ENCODE measurements at regions not wholly inside any gene's neighbourhood (a gene's known extent, or its start where the extent isn't known, plus 50 kb on each side); places are given as distances from the start of the nearest gene placed in this dataset.

GRCh38 chr9:14981291-14981950, 71.2 kb upstream of the FREM1 start:
- peaks cover 0 to 4% (median 0%) of the 10 kb centered on the region in 4 donors for H3K4me1 ChIP-seq
- H3K36me3 ChIP-seq = no peaks in the 10 kb centered on the region
- H3K9me3 ChIP-seq = no peaks in the 10 kb centered on the region
- DNase-seq = no peak
- in situ Hi-C loops (cut with MboI; ENCODE audit: low pct_ligation_motif_present in 1 of 4, low pct_unique_long_range_greater_than_20kb in 1 of 4, low sequenced_read_pairs in 3 of 4) (no loop called here), intact Hi-C loops (cut with DNase I; ENCODE audit: low total_unique reads) (no loop called here)
- 43 to 48% methylated on average over 2 to 3 of the region's 3 CpGs for WGBS, 2 donors (ENCODE audit: low coverage in 1 of 2)
- H3K27me3 ChIP-seq = no peaks in the 10 kb centered on the region
- no peak overlapping the region for H3K27ac ChIP-seq
- no peak overlapping the region for H3K4me3 ChIP-seq
- TF ChIP-seq POLR2AphosphoS5 (IDR thresholded peaks at IDR 0.05) (no peak), POLR2A (IDR thresholded peaks at IDR 0.05) (no peak), EP300 (IDR thresholded peaks at IDR 0.05; ENCODE audit: low read depth) (no peak), CTCF (IDR thresholded peaks at IDR 0.05) (no peak)

- no peak for DNase-seq
- H3K9me3 ChIP-seq = no peaks in the 10 kb centered on the region
- no peaks in the 10 kb centered on the region for H3K4me1 ChIP-seq
- intact Hi-C loops (cut with DNase I; ENCODE audit: low total_unique reads) = no loop called here
- in situ Hi-C loops (cut with MboI; ENCODE audit: low pct_ligation_motif_present in 1 of 4, low pct_unique_long_range_greater_than_20kb in 1 of 4, low sequenced_read_pairs in 3 of 4) = no loop called here
- TF ChIP-seq POLR2AphosphoS5 (IDR thresholded peaks at IDR 0.05) (no peak), EP300 (IDR thresholded peaks at IDR 0.05; ENCODE audit: low read depth) (no peak), CTCF (IDR thresholded peaks at IDR 0.05) (no peak), POLR2A (IDR thresholded peaks at IDR 0.05) (no peak)
- WGBS, 2 donors (ENCODE audit: low coverage in 1 of 2) = 88 to 90% methylated on average over 10 to 49 of the region's 49 CpGs
- no peaks in the 10 kb centered on the region for H3K36me3 ChIP-seq
- no peaks in the 10 kb centered on the region for H3K27me3 ChIP-seq
- no peak overlapping the region for H3K27ac ChIP-seq
- no peak overlapping the region for H3K4me3 ChIP-seq
These were observed 68.1 kb upstream of the FREM1 start for GRCh38 chr9:14978022-14979000.

GRCh38 chr9:14967450-14968321, 57.5 kb upstream of the FREM1 start:
- in situ Hi-C loops (cut with MboI; ENCODE audit: low pct_ligation_motif_present in 1 of 4, low pct_unique_long_range_greater_than_20kb in 1 of 4, low sequenced_read_pairs in 3 of 4) (no loop called here), intact Hi-C loops (cut with DNase I; ENCODE audit: low total_unique reads) (no loop called here)
- Histone ChIP-seq H3K27me3 (no peaks in the 10 kb centered on the region), H3K27ac (no peak overlapping the region), H3K9me3 (no peaks in the 10 kb centered on the region), H3K4me3 (no peak overlapping the region), H3K4me1 (no peaks in the 10 kb centered on the region), H3K36me3 (no peaks in the 10 kb centered on the region)
- DNase-seq = no peak
- TF ChIP-seq EP300 (IDR thresholded peaks at IDR 0.05; ENCODE audit: low read depth) (no peak), CTCF (IDR thresholded peaks at IDR 0.05) (no peak), POLR2A (IDR thresholded peaks at IDR 0.05) (no peak), POLR2AphosphoS5 (IDR thresholded peaks at IDR 0.05) (no peak)
- WGBS, 2 donors (ENCODE audit: low coverage in 1 of 2) = 77 to 84% methylated on average over 7 to 8 of the region's 8 CpGs
